SK-N-SH (cell line): ENCODE measurements at regions not wholly inside any gene's neighbourhood (a gene's known extent, or its start where the extent isn't known, plus 50 kb on each side); places are given as distances from the start of the nearest gene placed in this dataset.

Experiments
- CTCF ChIA-PET: fragments of 300-600, 350-600 bp; formaldehyde crosslinking; extraction: SDS; loops from one replicate; lab custom pipeline; 2021; lab: Yijun Ruan, JAX
- POLR2A ChIA-PET: fragments of 350-600 bp; sonication (Branson Sonifier 250); formaldehyde crosslinking; extraction: SDS; loops from one replicate; lab custom pipeline; 2020; ENCODE audit warnings: antibody characterized with exemption, inconsistent platforms; lab: Yijun Ruan, JAX
- DNase-seq: peaks from one replicate; pipeline ENCODE4 v3.0.0; 2012
- H2AFZ ChIP-seq: fragments of 200-600 bp; sonication (generic); 2 replicates; pipeline ENCODE4 v1.8.1; 2016; ENCODE audit warnings: antibody characterized with exemption, mild to moderate bottlenecking, low read depth
- H3F3A ChIP-seq: fragments of 200-600 bp; sonication (generic); replicated peaks from 2 replicates; pipeline ENCODE3; 2016; ENCODE audit warnings: antibody characterized with exemption, mild to moderate bottlenecking; ENCODE audit not compliant: insufficient read depth
- H3K27ac ChIP-seq, 2 experiments: fragments of 200-500 bp in 1 of 2; fragments of 200-600 bp in 1 of 2; sonication (Bioruptor generic) in 1 of 2; sonication (generic), shearing (Covaris generic) in 1 of 2; 2 replicates each; pipeline versions ENCODE4 v1.5.1 to v1.6.1; 2014 to 2016; ENCODE audit warnings: low read depth in 2 of 2, inconsistent platforms in 1 of 2, low read length in 1 of 2, mild to moderate bottlenecking in 1 of 2, mixed read lengths in 1 of 2
- H3K27me3 ChIP-seq: fragments of 200-600 bp; sonication (generic), shearing (Covaris generic); 2 replicates; pipeline ENCODE4 v1.6.1; 2016; ENCODE audit warnings: mixed run types; ENCODE audit not compliant: insufficient read depth
- H3K36me3 ChIP-seq, 2 experiments: fragments of 200-500 bp in 1 of 2; fragments of 200-600 bp in 1 of 2; sonication (Bioruptor generic) in 1 of 2; sonication (generic) in 1 of 2; replicated peaks in 1 of 2; 2 replicates each; pipeline versions ENCODE3 to v1.5.1; 2014 to 2016; ENCODE audit warnings: low read length in 1 of 2, mild to moderate bottlenecking in 1 of 2; ENCODE audit not compliant: insufficient read depth in 2 of 2, control insufficient read depth in 1 of 2
- H3K4me1 ChIP-seq, 2 experiments: fragments of 200-500 bp in 1 of 2; fragments of 200-600 bp in 1 of 2; sonication (Bioruptor generic) in 1 of 2; sonication (generic), shearing (Covaris generic) in 1 of 2; 2 replicates each; pipeline versions ENCODE4 v1.5.1 to v1.6.1; 2014 to 2016; ENCODE audit warnings: low read depth in 1 of 2, low read length in 1 of 2, mixed run types in 1 of 2; ENCODE audit not compliant: insufficient read depth in 2 of 2, control insufficient read depth in 1 of 2
- H3K4me2 ChIP-seq: fragments of 200-600 bp; sonication (generic), shearing (Covaris generic); 2 replicates; pipeline ENCODE4 v1.6.1; 2017; ENCODE audit warnings: mixed run types
- H3K4me3 ChIP-seq, 2 experiments: fragments of 200-500 bp in 1 of 2; fragments of 200-600 bp in 1 of 2; sonication (Bioruptor generic) in 1 of 2; sonication (generic), shearing (Covaris generic) in 1 of 2; 2 replicates each; pipeline versions ENCODE4 v1.5.1 to v1.8.1; 2014 to 2016; ENCODE audit warnings: low read depth in 2 of 2, inconsistent platforms in 1 of 2, low read length in 1 of 2, mild to moderate bottlenecking in 1 of 2, mixed read lengths in 1 of 2, moderate library complexity in 1 of 2
- H3K79me2 ChIP-seq: fragments of 200-600 bp; sonication (generic); 2 replicates; pipeline ENCODE4 v1.8.1; 2017; ENCODE audit warnings: mild to moderate bottlenecking; ENCODE audit not compliant: insufficient read depth
- H3K9ac ChIP-seq: fragments of 200-600 bp; sonication (generic); 2 replicates; pipeline ENCODE4 v1.6.1; 2017; ENCODE audit warnings: mixed run types
- H3K9me2 ChIP-seq: fragments of 200-600 bp; sonication (generic); 2 replicates; pipeline ENCODE4 v1.6.1; 2017; ENCODE audit warnings: mixed run types
- H3K9me3 ChIP-seq: fragments of 200-600 bp; sonication (generic); 2 replicates; pipeline ENCODE4 v1.6.1; 2017; ENCODE audit warnings: mixed run types, mild to moderate bottlenecking, moderate library complexity
- H4K20me1 ChIP-seq: fragments of 200-600 bp; sonication (generic); 2 replicates; pipeline ENCODE4 v1.6.1; 2017; ENCODE audit warnings: mild to moderate bottlenecking, mixed run types; ENCODE audit not compliant: insufficient read depth
- CHD2 ChIP-seq: fragments of 150-350 bp; IDR thresholded peaks from 2 replicates; pipeline ENCODE4 v1.6.1; 2018; ENCODE audit warnings: low read length; ENCODE audit not compliant: partially characterized antibody
- ELF1 ChIP-seq: IDR thresholded peaks from 2 replicates; pipeline ENCODE4 v1.4.0; 2012
- EZH2phosphoT487 ChIP-seq: fragments of 200-600 bp; sonication (generic); IDR thresholded peaks from 2 replicates; pipeline ENCODE4 v1.6.1; 2017; ENCODE audit warnings: low read depth, mixed run types, mild to moderate bottlenecking, antibody characterized with exemption, moderate library complexity, borderline replicate concordance
- GATA2 ChIP-seq: sonication (generic); formaldehyde crosslinking; IDR thresholded peaks from 2 replicates; pipeline ENCODE4 v1.5.0; 2020; ENCODE audit warnings: mild to moderate bottlenecking, missing genetic modification reagents
- IRF3 ChIP-seq: fragments of 150-350 bp; IDR thresholded peaks from 2 replicates; pipeline ENCODE4 v1.6.1; 2016; ENCODE audit warnings: mild to moderate bottlenecking, low read depth, low read length
- MEF2A ChIP-seq: IDR thresholded peaks from 2 replicates; pipeline ENCODE4 v1.4.0; 2012; ENCODE audit warnings: low read depth, borderline replicate concordance
- RAD21 ChIP-seq: IDR thresholded peaks from 2 replicates; pipeline ENCODE4 v1.6.1; 2012; ENCODE audit warnings: mild to moderate bottlenecking, low read length
- REST ChIP-seq: IDR thresholded peaks from 2 replicates; pipeline ENCODE4 v1.6.1; 2012; ENCODE audit warnings: mild to moderate bottlenecking, low read depth, low read length, moderate library complexity
- RFX5 ChIP-seq: IDR thresholded peaks from 2 replicates; pipeline ENCODE4 v1.6.1; 2012; ENCODE audit warnings: mild to moderate bottlenecking, improper control_type of control experiment, low read length
- RXRA ChIP-seq: IDR thresholded peaks from 2 replicates; pipeline ENCODE4 v1.4.0; 2012; ENCODE audit warnings: low read depth, mild to moderate bottlenecking, borderline replicate concordance
- SMC3 ChIP-seq: IDR thresholded peaks from 2 replicates; pipeline ENCODE4 v1.6.1; 2012; ENCODE audit warnings: low read depth, low read length, improper control_type of control experiment
- TAF1 ChIP-seq: IDR thresholded peaks from 2 replicates; pipeline ENCODE4 v1.6.1; 2012; ENCODE audit warnings: low read depth, mild to moderate bottlenecking, low read length, moderate library complexity, borderline replicate concordance
- TCF12 ChIP-seq: IDR thresholded peaks from 2 replicates; pipeline ENCODE4 v1.4.0; 2012
- USF2 ChIP-seq: fragments of 150-350 bp; IDR thresholded peaks from 2 replicates; pipeline ENCODE4 v1.6.1; 2017; ENCODE audit warnings: antibody characterized with exemption, low read length, low read depth, borderline replicate concordance
- WGBS: methylation state at CpG from one replicate; pipeline ENCODE4 v1.1.6; 2017; ENCODE audit warnings: low lambda C conversion rate; 5-methylcytosine and 5-hydroxymethylcytosine counted together
- TF ChIP-seq, protein P1 (sequence below): IDR thresholded peaks from 2 replicates; pipeline ENCODE4 v1.4.0; 2012; ENCODE audit warnings: low read depth, borderline replicate concordance
- TF ChIP-seq, protein P2 (sequence below): fragments of 200-600 bp; sonication (generic); IDR thresholded peaks from 2 replicates; pipeline ENCODE4 v1.6.1; 2017; ENCODE audit warnings: antibody characterized with exemption, mild to moderate bottlenecking, moderate library complexity
- TF ChIP-seq, protein P3 (sequence below): IDR thresholded peaks from 2 replicates; pipeline ENCODE4; 2012

- TF ChIP-seq, protein P1, sequence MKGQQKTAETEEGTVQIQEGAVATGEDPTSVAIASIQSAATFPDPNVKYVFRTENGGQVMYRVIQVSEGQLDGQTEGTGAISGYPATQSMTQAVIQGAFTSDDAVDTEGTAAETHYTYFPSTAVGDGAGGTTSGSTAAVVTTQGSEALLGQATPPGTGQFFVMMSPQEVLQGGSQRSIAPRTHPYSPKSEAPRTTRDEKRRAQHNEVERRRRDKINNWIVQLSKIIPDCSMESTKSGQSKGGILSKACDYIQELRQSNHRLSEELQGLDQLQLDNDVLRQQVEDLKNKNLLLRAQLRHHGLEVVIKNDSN, result no peak
- TF ChIP-seq TAF1, result no peak
- no peak for TF ChIP-seq ELF1
- no peak for TF ChIP-seq USF2
- no peak for TF ChIP-seq GATA2 (CRISPR knock-in tag)
- no peak for TF ChIP-seq IRF3
- no peak for TF ChIP-seq SMC3
- no peak for TF ChIP-seq EZH2phosphoT487
- no peak for TF ChIP-seq RXRA
- TF ChIP-seq, all 33 proteins: peak for 0
- no peak overlapping the region for H3K9ac ChIP-seq
- no peak for DNase-seq
- no peaks in the 10 kb centered on the region for H4K20me1 ChIP-seq
- no peaks in the 10 kb centered on the region for H3K4me1 ChIP-seq
- ChIA-PET CTCF (no interaction called here), POLR2A (no interaction called here)
- H3K9me2 ChIP-seq, result no peaks in the 10 kb centered on the region
- no peak overlapping the region for H3K4me2 ChIP-seq
- no peaks in the 10 kb centered on the region for H3K9me3 ChIP-seq
- H2AFZ ChIP-seq, result no peak overlapping the region
- H3F3A ChIP-seq, result no peaks in the 10 kb centered on the region
- H3K4me3 ChIP-seq, result no peak overlapping the region
- H3K27ac ChIP-seq, result no peak overlapping the region
- no peaks in the 10 kb centered on the region for H3K36me3 ChIP-seq
- H3K79me2 ChIP-seq, result no peaks in the 10 kb centered on the region
- WGBS, result 79% methylated on average over 2 of the region's 2 CpGs
- H3K27me3 ChIP-seq, result no peaks in the 10 kb centered on the region
These were observed 1247.4 kb upstream of the SORCS1 start for GRCh38 chr10:108411894-108412293.

GRCh38 chr10:108411206-108411605 is 1246.7 kb upstream of the SORCS1 start:
- DNase-seq, result no peak
- Histone ChIP-seq H3K9me2 (no peaks in the 10 kb centered on the region), H3K36me3 (no peaks in the 10 kb centered on the region), H3K79me2 (no peaks in the 10 kb centered on the region), H3K27ac (no peak overlapping the region), H4K20me1 (no peaks in the 10 kb centered on the region), H3K27me3 (no peaks in the 10 kb centered on the region), H3K4me3 (no peak overlapping the region), H3F3A (no peaks in the 10 kb centered on the region), H3K4me2 (no peak overlapping the region), H3K9me3 (no peaks in the 10 kb centered on the region), H3K4me1 (no peaks in the 10 kb centered on the region), H3K9ac (no peak overlapping the region), H2AFZ (no peak overlapping the region)
- WGBS, result 65% methylated on average over 2 of the region's 2 CpGs
- CTCF ChIA-PET, result interaction anchor here (1.2 kb wide), 1 partner anchor 9 kb away, joined by 3 read pairs; no protein-coding TSS in a partner anchor
- POLR2A ChIA-PET, result no interaction called here
- TF ChIP-seq TAF1, result no peak
- TF ChIP-seq, protein P2, sequence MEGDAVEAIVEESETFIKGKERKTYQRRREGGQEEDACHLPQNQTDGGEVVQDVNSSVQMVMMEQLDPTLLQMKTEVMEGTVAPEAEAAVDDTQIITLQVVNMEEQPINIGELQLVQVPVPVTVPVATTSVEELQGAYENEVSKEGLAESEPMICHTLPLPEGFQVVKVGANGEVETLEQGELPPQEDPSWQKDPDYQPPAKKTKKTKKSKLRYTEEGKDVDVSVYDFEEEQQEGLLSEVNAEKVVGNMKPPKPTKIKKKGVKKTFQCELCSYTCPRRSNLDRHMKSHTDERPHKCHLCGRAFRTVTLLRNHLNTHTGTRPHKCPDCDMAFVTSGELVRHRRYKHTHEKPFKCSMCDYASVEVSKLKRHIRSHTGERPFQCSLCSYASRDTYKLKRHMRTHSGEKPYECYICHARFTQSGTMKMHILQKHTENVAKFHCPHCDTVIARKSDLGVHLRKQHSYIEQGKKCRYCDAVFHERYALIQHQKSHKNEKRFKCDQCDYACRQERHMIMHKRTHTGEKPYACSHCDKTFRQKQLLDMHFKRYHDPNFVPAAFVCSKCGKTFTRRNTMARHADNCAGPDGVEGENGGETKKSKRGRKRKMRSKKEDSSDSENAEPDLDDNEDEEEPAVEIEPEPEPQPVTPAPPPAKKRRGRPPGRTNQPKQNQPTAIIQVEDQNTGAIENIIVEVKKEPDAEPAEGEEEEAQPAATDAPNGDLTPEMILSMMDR, result no peak
- no peak for TF ChIP-seq MEF2A
- TF ChIP-seq, protein P3, sequence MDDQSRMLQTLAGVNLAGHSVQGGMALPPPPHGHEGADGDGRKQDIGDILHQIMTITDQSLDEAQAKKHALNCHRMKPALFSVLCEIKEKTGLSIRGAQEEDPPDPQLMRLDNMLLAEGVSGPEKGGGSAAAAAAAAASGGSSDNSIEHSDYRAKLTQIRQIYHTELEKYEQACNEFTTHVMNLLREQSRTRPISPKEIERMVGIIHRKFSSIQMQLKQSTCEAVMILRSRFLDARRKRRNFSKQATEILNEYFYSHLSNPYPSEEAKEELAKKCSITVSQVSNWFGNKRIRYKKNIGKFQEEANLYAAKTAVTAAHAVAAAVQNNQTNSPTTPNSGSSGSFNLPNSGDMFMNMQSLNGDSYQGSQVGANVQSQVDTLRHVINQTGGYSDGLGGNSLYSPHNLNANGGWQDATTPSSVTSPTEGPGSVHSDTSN, result no peak
- no peak for TF ChIP-seq TCF12
- no peak for TF ChIP-seq RFX5
- TF ChIP-seq REST, result no peak
- TF ChIP-seq CHD2, result no peak
- no peak for TF ChIP-seq ELF1
- no peak for TF ChIP-seq RAD21
